GM12878 (cell line): ENCODE measurements at regions not wholly inside any gene's neighbourhood (a gene's known extent, or its start where the extent isn't known, plus 50 kb on each side); places are given as distances from the start of the nearest gene placed in this dataset.

Experiments
- ATAC-seq: fragments of 200-7000 bp; cut with Tn5 transposase; 3 replicates; pipeline ENCODE4 v1.9.1; 2020; ENCODE audit warnings: mild to moderate bottlenecking, moderate library complexity
- BruUV-seq: library from RNA; stranded (reverse); fragments of 400-500 nt; replicated peaks from 2 replicates; lab custom pipeline; 2021; lab: Mats Ljungman, UMichigan
- CTCF ChIA-PET: fragments of 300-600 bp; sonication (Branson Sonifier 250); formaldehyde crosslinking; extraction: SDS; loops from one replicate; lab custom pipeline; 2021; ENCODE audit warnings: inconsistent platforms; lab: Yijun Ruan, JAX
- POLR2A ChIA-PET: fragments of 350-600 bp; formaldehyde crosslinking; extraction: SDS; loops from one replicate; lab custom pipeline; 2021; ENCODE audit warnings: inconsistent platforms; lab: Charles Lee
- RAD21 ChIA-PET: fragments of 300-600 bp; sonication (Branson Sonifier 250); formaldehyde crosslinking; loops from one replicate; lab custom pipeline; 2023; ENCODE audit warnings: antibody characterized with exemption; ENCODE audit not compliant: unreplicated experiment; lab: Charles Lee
- SMC1A ChIA-PET: fragments of 300-600 bp; sonication (Branson Sonifier 250); formaldehyde crosslinking; loops from one replicate; lab custom pipeline; 2023; ENCODE audit not compliant: unreplicated experiment, uncharacterized antibody; lab: Charles Lee
- DNase-seq: peaks from one replicate; pipeline ENCODE4 v3.0.0-alpha.2; 2011; ENCODE audit warnings: low read depth, low spot score
- FAIRE-seq: peaks from 3 replicates; lab custom pipeline; 2011; peaks lifted over from hg19 to GRCh38; lab: Jason Lieb, UNC
- H2AFZ ChIP-seq: 2 replicates; pipeline ENCODE4 v1.6.0; 2011; ENCODE audit warnings: low read depth, low read length, control low read depth; ENCODE audit not compliant: control insufficient read depth
- H3K27ac ChIP-seq: 2 replicates; pipeline ENCODE4 v1.5.1; 2011; ENCODE audit warnings: control low read depth; ENCODE audit not compliant: control insufficient read depth, insufficient read depth
- H3K27me3 ChIP-seq, 2 experiments: replicated peaks in 1 of 2; 2 replicates each; pipeline versions ENCODE4 v1.6.0 to v1.6.1; 2011; ENCODE audit warnings: low read length in 1 of 2; ENCODE audit not compliant: control insufficient read depth in 2 of 2, insufficient read depth in 2 of 2
- H3K36me3 ChIP-seq, 2 experiments: 2 replicates each; pipeline ENCODE4 v1.5.1; 2011; ENCODE audit warnings: low read length in 1 of 2; ENCODE audit not compliant: control insufficient read depth in 2 of 2, insufficient read depth in 2 of 2
- H3K4me1 ChIP-seq: 2 replicates; pipeline ENCODE4 v1.6.1; 2011; ENCODE audit warnings: mild to moderate bottlenecking, low read length, moderate library complexity, mixed read lengths; ENCODE audit not compliant: control insufficient read depth, insufficient read depth
- H3K4me2 ChIP-seq: 2 replicates; pipeline ENCODE4 v1.6.0; 2011; ENCODE audit warnings: control low read depth; ENCODE audit not compliant: control insufficient read depth, insufficient read depth
- H3K4me3 ChIP-seq: fragments of 200-600 bp; sonication (generic); 2 replicates; pipeline ENCODE4 v1.5.1; 2016
- H3K79me2 ChIP-seq: 2 replicates; pipeline ENCODE4 v1.6.0; 2011; ENCODE audit warnings: low read length; ENCODE audit not compliant: control insufficient read depth, insufficient read depth
- H3K9ac ChIP-seq: 2 replicates; pipeline ENCODE4 v1.8.0; 2011; ENCODE audit warnings: low read length, control low read depth, mixed read lengths; ENCODE audit not compliant: control insufficient read depth, insufficient read depth
- H3K9me3 ChIP-seq: replicated peaks from 3 replicates; pipeline ENCODE4 v1.5.1; 2011; ENCODE audit warnings: mild to moderate bottlenecking, low read length; ENCODE audit not compliant: control insufficient read depth, insufficient read depth
- H4K20me1 ChIP-seq: 2 replicates; pipeline ENCODE4 v1.6.0; 2011; ENCODE audit not compliant: control insufficient read depth, insufficient read depth
- ATF3 ChIP-seq: IDR thresholded peaks from 2 replicates; pipeline ENCODE4 v1.6.1; 2011; ENCODE audit warnings: low read depth, mild to moderate bottlenecking, low read length, moderate library complexity, borderline replicate concordance; ENCODE audit errors: extremely low read depth
- CHD4 ChIP-seq: fragments of 200-600 bp; sonication (generic); IDR thresholded peaks from 2 replicates; pipeline ENCODE4 v1.6.1; 2016; ENCODE audit warnings: mild to moderate bottlenecking
- CTCF ChIP-seq, 3 experiments: IDR thresholded peaks in 2 of 3; conservative IDR thresholded peaks in 1 of 3; 2 replicates each; pipeline ENCODE4 v1.5.1; 2011; ENCODE audit warnings: low read depth in 3 of 3, low read length in 3 of 3, mild to moderate bottlenecking in 3 of 3, control low read depth in 2 of 3, moderate library complexity in 2 of 3, inconsistent platforms in 1 of 3, mixed read lengths in 1 of 3; ENCODE audit not compliant: control insufficient read depth in 2 of 3, insufficient read depth in 1 of 3; ENCODE audit errors: extremely low read depth in 1 of 3
- EZH2 ChIP-seq: IDR thresholded peaks from 2 replicates; pipeline ENCODE4 v1.6.1; 2012; ENCODE audit warnings: low read depth, mild to moderate bottlenecking, control low read depth, inconsistent platforms, low read length, borderline replicate concordance; ENCODE audit not compliant: control insufficient read depth
- SMAD5 ChIP-seq: IDR thresholded peaks from 2 replicates; pipeline ENCODE4 v1.6.1; 2016; ENCODE audit warnings: antibody characterized with exemption, low read depth
- ZNF24 ChIP-seq: fragments of 450-650 bp; IDR thresholded peaks from 2 replicates; pipeline ENCODE4 v1.6.1; 2017; ENCODE audit warnings: antibody characterized with exemption, mild to moderate bottlenecking
- WGBS: methylation state at CpG from one replicate; pipeline ENCODE4 v1.1.6; 2016; ENCODE audit warnings: low lambda C conversion rate; ENCODE audit not compliant: insufficient replicate concordance, insufficient coverage; ENCODE audit errors: missing lambda C conversion rate; 5-methylcytosine and 5-hydroxymethylcytosine counted together
- in situ Hi-C: fragments of 300-500 bp; cut with MboI; formaldehyde crosslinking; loops from 9 replicates; pipeline ENCODE4 v1.14.3; 2018; ENCODE audit warnings: mixed read lengths
- intact Hi-C: fragments of 100-400 bp; cut with micrococcal nuclease; formaldehyde crosslinking; loops from one replicate; pipeline ENCODE4 v1.14.2; 2022; ENCODE audit not compliant: unreplicated experiment

DNA sequence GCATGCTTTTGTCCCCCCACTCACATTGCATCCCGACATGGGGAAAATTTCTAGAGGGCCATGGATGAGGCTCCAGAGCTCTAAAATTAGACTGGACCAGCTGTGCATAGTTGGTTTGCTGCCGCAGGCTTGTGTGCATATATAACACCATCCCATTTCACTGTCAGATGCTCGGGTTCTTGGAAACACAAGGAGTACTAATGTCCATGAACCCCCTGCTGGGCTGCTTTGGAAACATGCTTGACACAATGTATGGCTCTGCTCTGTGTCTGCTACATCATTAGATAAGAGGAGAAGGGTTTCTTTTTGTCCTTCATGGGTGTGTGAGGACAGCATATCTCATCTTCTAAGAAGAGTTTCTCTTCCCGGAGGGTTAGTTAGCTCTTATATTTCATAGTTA, 292.1 kb upstream of the RORB start:
- RAD21 ChIA-PET, result no interaction called here
- H3K4me2 ChIP-seq, result no peak overlapping the region
- H4K20me1 ChIP-seq, result no peaks in the 10 kb centered on the region
- no TSS peak for BruUV-seq
- no peaks in the 10 kb centered on the region for H3K36me3 ChIP-seq
- DNase-seq (no peak), FAIRE-seq (no peak), ATAC-seq (no peak)
- no peak for TF ChIP-seq ZNF24
- 0 out of 6 replicates have a peak, but pooled peaks of 1 of the 3 experiments have one; percentile 7 for TF ChIP-seq CTCF (IDR thresholded peaks at IDR 0.05 in 2 of 3, conservative IDR thresholded peaks at IDR 0.05 in 1 of 3; ENCODE audit: control insufficient read depth in 2 of 3, extremely low read depth in 1 of 3, insufficient read depth in 1 of 3, low read depth in 3 of 3, low read length in 3 of 3)
- no peak overlapping the region for H3K27ac ChIP-seq
- no peak overlapping the region for H3K4me3 ChIP-seq
- no peaks in the 10 kb centered on the region for H3K4me1 ChIP-seq
- H3K27me3 ChIP-seq, result no peaks in the 10 kb centered on the region
- POLR2A ChIA-PET, result no interaction called here
- CTCF ChIA-PET, result interaction anchor here (0.7 kb wide), 1 partner anchor 9 kb away, joined by 3 read pairs; no protein-coding TSS in a partner anchor
- SMC1A ChIA-PET, result interaction anchor here (1.6 kb wide), 1 partner anchor 9 kb away, joined by 4 read pairs; no protein-coding TSS in a partner anchor
- 22% methylated on average over 4 of the region's 4 CpGs for WGBS
- H2AFZ ChIP-seq, result no peak overlapping the region
- intact Hi-C loops (no loop called here), in situ Hi-C loops (no loop called here)
- no peaks in the 10 kb centered on the region for H3K79me2 ChIP-seq
- no peaks in the 10 kb centered on the region for H3K9me3 ChIP-seq
- no peak overlapping the region for H3K9ac ChIP-seq

- ChIA-PET POLR2A (no interaction called here), CTCF (no interaction called here), RAD21 (no interaction called here), SMC1A (no interaction called here)
- H3K27me3 ChIP-seq, result no peaks in the 10 kb centered on the region
- H3K27ac ChIP-seq, result no peak overlapping the region
- no peak overlapping the region for H3K4me3 ChIP-seq
- no peak overlapping the region for H2AFZ ChIP-seq
- 24% methylated on average over 3 of the region's 3 CpGs for WGBS
- intact Hi-C loops, result no loop called here
- H3K4me1 ChIP-seq, result no peaks in the 10 kb centered on the region
- no peak for FAIRE-seq
- H3K79me2 ChIP-seq, result no peaks in the 10 kb centered on the region
- no peaks in the 10 kb centered on the region for H4K20me1 ChIP-seq
- no peak for ATAC-seq
- no peak for DNase-seq
- TF ChIP-seq CHD4 (no peak), SMAD5 (no peak), EZH2 (no peak), ATF3 (no peak)
- TF ChIP-seq, all 136 proteins: peak for 0
- H3K9me3 ChIP-seq, result no peaks in the 10 kb centered on the region
- H3K9ac ChIP-seq, result no peak overlapping the region
- no TSS peak for BruUV-seq
- no peaks in the 10 kb centered on the region for H3K36me3 ChIP-seq
- in situ Hi-C loops, result no loop called here
- H3K4me2 ChIP-seq, result no peak overlapping the region
Measured at GRCh38 chr9:74218385-74219063, 278.6 kb upstream of the RORB start.
